SH-SY5Y (cell line): ENCODE measurements at regions not wholly inside any gene's neighbourhood (a gene's known extent, or its start where the extent isn't known, plus 50 kb on each side); places are given as distances from the start of the nearest gene placed in this dataset.

ENCODE experiments used
- GATA2 ChIP-seq: IDR thresholded peaks from 2 replicates; pipeline ENCODE4 v1.6.1; 2011; ENCODE audit warnings: mild to moderate bottlenecking, low read depth, low read length
- GATA3 ChIP-seq: IDR thresholded peaks from 2 replicates; pipeline ENCODE4 v1.6.1; 2011; ENCODE audit warnings: low read depth, mild to moderate bottlenecking, low read length, moderate library complexity

DNA sequence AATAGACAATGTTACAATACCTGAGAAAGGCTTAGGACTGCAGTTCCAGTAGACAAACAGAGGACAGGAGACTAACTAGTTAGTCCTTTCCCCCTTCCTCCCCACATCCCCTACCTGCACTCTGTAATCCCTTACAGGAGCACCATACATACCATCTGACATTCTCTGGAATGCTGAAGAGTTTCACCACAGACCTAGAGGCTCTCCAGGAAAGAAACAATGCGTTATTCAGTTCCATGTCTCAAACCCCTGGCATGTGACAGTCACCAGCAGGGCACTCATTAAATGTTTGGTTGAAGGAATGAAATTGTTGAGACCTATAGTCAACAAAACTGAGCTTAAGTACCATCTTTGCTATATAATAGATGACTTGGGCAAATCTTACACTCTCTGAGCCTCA, 100.2 kb upstream of the USP38 start:
- TF ChIP-seq GATA2 (no peak), GATA3 (no peak)
